IMR-90 (cell line): ENCODE measurements at regions not wholly inside any gene's neighbourhood (a gene's known extent, or its start where the extent isn't known, plus 50 kb on each side); places are given as distances from the start of the nearest gene placed in this dataset.

Experiments
- ATAC-seq: fragments of 200-7000 bp; cut with Tn5 transposase; 2 replicates; pipeline ENCODE4 v1.9.1; 2020; ENCODE audit warnings: low read depth, mild to moderate bottlenecking, moderate library complexity
- BruUV-seq: library from RNA; stranded (reverse); fragments of 400-500 nt; replicated peaks from 2 replicates; lab custom pipeline; 2021; lab: Mats Ljungman, UMichigan
- CTCF ChIA-PET: fragments of 300-600 bp; formaldehyde crosslinking; extraction: SDS; loops from one replicate; lab custom pipeline; 2021; ENCODE audit warnings: antibody characterized with exemption; lab: Yijun Ruan, JAX
- POLR2A ChIA-PET: fragments of 300-600 bp; sonication (Branson Sonifier 250); formaldehyde crosslinking; loops from one replicate; lab custom pipeline; 2022; ENCODE audit warnings: antibody characterized with exemption; ENCODE audit not compliant: unreplicated experiment; lab: Charles Lee
- DNase-seq: peaks from one replicate; pipeline ENCODE4 v3.0.0; 2013
- H2AFZ ChIP-seq: replicated peaks from 2 replicates; pipeline ENCODE3; 2013; ENCODE audit warnings: low read length, mild to moderate bottlenecking; ENCODE audit not compliant: poor library complexity
- H2AK5ac ChIP-seq: 2 replicates; pipeline ENCODE4 v1.6.1; 2013; ENCODE audit warnings: low read depth, low read length, inconsistent platforms
- H2AK9ac ChIP-seq: replicated peaks from 2 replicates; pipeline ENCODE3; 2013; ENCODE audit warnings: mild to moderate bottlenecking, low read depth, low read length, moderate library complexity; ENCODE audit not compliant: poor library complexity
- H2BK120ac ChIP-seq: 2 replicates; pipeline ENCODE4 v1.6.1; 2013; ENCODE audit warnings: low read depth, low read length, inconsistent platforms
- H2BK15ac ChIP-seq: 3 replicates; pipeline ENCODE4 v1.6.1; 2013; ENCODE audit warnings: low read depth, low read length, inconsistent platforms
- H2BK20ac ChIP-seq: 2 replicates; pipeline ENCODE4 v1.6.1; 2013; ENCODE audit warnings: low read depth, mild to moderate bottlenecking, inconsistent platforms, low read length, moderate library complexity
- H2BK5ac ChIP-seq: 2 replicates; pipeline ENCODE4 v1.6.1; 2013; ENCODE audit warnings: mild to moderate bottlenecking, low read depth, low read length, inconsistent platforms; ENCODE audit not compliant: poor library complexity, severe bottlenecking
- H3K14ac ChIP-seq: replicated peaks from 2 replicates; pipeline ENCODE4 v1.6.1; 2013; ENCODE audit warnings: low read depth, low read length, inconsistent platforms
- H3K18ac ChIP-seq: 2 replicates; pipeline ENCODE4 v1.6.1; 2013; ENCODE audit warnings: low read depth, low read length, control low read depth
- H3K23ac ChIP-seq: 2 replicates; pipeline ENCODE4 v1.6.1; 2013; ENCODE audit warnings: low read depth, low read length, inconsistent platforms
- H3K27ac ChIP-seq: 2 replicates; pipeline ENCODE4 v1.5.1; 2013; ENCODE audit warnings: mild to moderate bottlenecking, control low read depth, low read length; ENCODE audit not compliant: insufficient read depth
- H3K27me3 ChIP-seq: 2 replicates; pipeline ENCODE4 v1.6.1; 2013; ENCODE audit warnings: low read length; ENCODE audit not compliant: control insufficient read depth, insufficient read depth
- H3K36me3 ChIP-seq: 2 replicates; pipeline ENCODE4 v1.6.1; 2013; ENCODE audit warnings: low read length, mixed read lengths; ENCODE audit not compliant: control insufficient read depth, insufficient read depth
- H3K4ac ChIP-seq: 2 replicates; pipeline ENCODE4 v1.6.1; 2013; ENCODE audit warnings: low read depth, low read length, inconsistent platforms
- H3K4me1 ChIP-seq: 2 replicates; pipeline ENCODE4 v1.6.1; 2013; ENCODE audit warnings: low read length, mixed read lengths; ENCODE audit not compliant: control insufficient read depth, insufficient read depth
- H3K4me2 ChIP-seq: 2 replicates; pipeline ENCODE4 v1.6.1; 2013; ENCODE audit warnings: low read depth, mild to moderate bottlenecking, control low read depth, low read length, moderate library complexity
- H3K4me3 ChIP-seq: 2 replicates; pipeline ENCODE4 v1.5.1; 2013; ENCODE audit warnings: low read depth, mild to moderate bottlenecking, control low read depth, low read length, moderate library complexity; ENCODE audit not compliant: insufficient read depth
- H3K56ac ChIP-seq: 2 replicates; pipeline ENCODE4 v1.6.1; 2013; ENCODE audit warnings: low read length, inconsistent platforms; ENCODE audit not compliant: insufficient read depth; ENCODE audit errors: extremely low read depth
- H3K79me1 ChIP-seq, 2 experiments: 2 replicates each; pipeline ENCODE4 v1.6.1; 2013; ENCODE audit warnings: low read length in 2 of 2, inconsistent platforms in 1 of 2, low read depth in 1 of 2
- H3K9ac ChIP-seq: 2 replicates; pipeline ENCODE4 v1.6.1; 2013; ENCODE audit warnings: low read depth, low read length, control low read depth
- H3K9me1 ChIP-seq: 2 replicates; pipeline ENCODE4 v1.6.1; 2013; ENCODE audit warnings: low read length, inconsistent platforms; ENCODE audit not compliant: insufficient read depth
- H3K9me3 ChIP-seq: 2 replicates; pipeline ENCODE4 v1.6.1; 2013; ENCODE audit warnings: low read length; ENCODE audit not compliant: control insufficient read depth, insufficient read depth
- H4K20me1 ChIP-seq: 2 replicates; pipeline ENCODE4 v1.6.1; 2013; ENCODE audit warnings: low read length, inconsistent platforms; ENCODE audit not compliant: insufficient read depth
- H4K5ac ChIP-seq: 2 replicates; pipeline ENCODE4 v1.6.1; 2013; ENCODE audit warnings: mild to moderate bottlenecking, low read depth, low read length, control low read depth
- H4K8ac ChIP-seq, 2 experiments: 2 replicates each; pipeline ENCODE4 v1.6.1; 2013; ENCODE audit warnings: low read depth in 2 of 2, low read length in 2 of 2, control low read depth in 1 of 2, inconsistent platforms in 1 of 2
- H4K91ac ChIP-seq: 2 replicates; pipeline ENCODE4 v1.6.1; 2013; ENCODE audit warnings: low read depth, low read length, inconsistent platforms; ENCODE audit not compliant: insufficient read depth
- BHLHE40 ChIP-seq: fragments of 150-350 bp; IDR thresholded peaks from 2 replicates; pipeline ENCODE4 v1.6.1; 2016; ENCODE audit warnings: mild to moderate bottlenecking, low read depth, low read length
- CEBPB ChIP-seq: IDR thresholded peaks from 2 replicates; pipeline ENCODE4 v1.6.1; 2012; ENCODE audit warnings: low read depth, low read length, improper control_type of control experiment
- CHD1 ChIP-seq: IDR thresholded peaks from 2 replicates; pipeline ENCODE4 v1.6.1; 2012; ENCODE audit warnings: low read depth, low read length, improper control_type of control experiment
- ELK1 ChIP-seq: fragments of 150-350 bp; IDR thresholded peaks from 2 replicates; pipeline ENCODE4 v1.6.1; 2016; ENCODE audit warnings: low read depth, mild to moderate bottlenecking, low read length, moderate library complexity, borderline replicate concordance
- FOS ChIP-seq: fragments of 150-350 bp; IDR thresholded peaks from 2 replicates; pipeline ENCODE4 v1.6.1; 2016; ENCODE audit warnings: low read depth, low read length
- MAFK ChIP-seq: IDR thresholded peaks from 2 replicates; pipeline ENCODE4 v1.6.1; 2012; ENCODE audit warnings: low read depth, low read length, improper control_type of control experiment
- MAZ ChIP-seq: IDR thresholded peaks from 2 replicates; pipeline ENCODE4 v1.6.1; 2012; ENCODE audit warnings: low read depth, mild to moderate bottlenecking, low read length, improper control_type of control experiment, moderate library complexity, borderline replicate concordance
- MXI1 ChIP-seq: IDR thresholded peaks from 2 replicates; pipeline ENCODE4 v1.6.1; 2012; ENCODE audit warnings: low read depth, mild to moderate bottlenecking, low read length, moderate library complexity, borderline replicate concordance
- NFE2L2 ChIP-seq: fragments of 150-350 bp; IDR thresholded peaks from 2 replicates; pipeline ENCODE4 v1.6.1; 2016; ENCODE audit warnings: low read depth, mild to moderate bottlenecking, low read length
- POLR2A ChIP-seq: IDR thresholded peaks from 2 replicates; pipeline ENCODE4 v1.6.1; 2012; ENCODE audit warnings: mild to moderate bottlenecking, low read depth, low read length
- RAD21 ChIP-seq: IDR thresholded peaks from 2 replicates; pipeline ENCODE4 v1.6.1; 2012; ENCODE audit warnings: low read length, improper control_type of control experiment
- RCOR1 ChIP-seq: IDR thresholded peaks from 2 replicates; pipeline ENCODE4 v1.6.1; 2012; ENCODE audit warnings: mild to moderate bottlenecking, low read length, improper control_type of control experiment; ENCODE audit not compliant: insufficient replicate concordance
- RFX5 ChIP-seq: IDR thresholded peaks from 2 replicates; pipeline ENCODE4 v1.8.0; 2012; ENCODE audit warnings: low read depth, mild to moderate bottlenecking, low read length, moderate library complexity
- SMC3 ChIP-seq: fragments of 150-350 bp; IDR thresholded peaks from 2 replicates; pipeline ENCODE4 v1.6.1; 2016; ENCODE audit warnings: low read depth, mild to moderate bottlenecking, antibody characterized with exemption, low read length, moderate library complexity
- USF2 ChIP-seq: fragments of 150-350 bp; IDR thresholded peaks from 2 replicates; pipeline ENCODE4 v1.6.1; 2017; ENCODE audit warnings: mild to moderate bottlenecking, antibody characterized with exemption, low read length, low read depth
- WGBS, 2 experiments: methylation state at CpG; one replicate each; pipeline versions ENCODE4 v1.1.5 to v1.1.7; 2013; ENCODE audit warnings: missing lambda C conversion rate in 2 of 2; ENCODE audit not compliant: insufficient read length in 1 of 2; ENCODE audit errors: extremely low coverage in 2 of 2; 5-methylcytosine and 5-hydroxymethylcytosine counted together
- dilution Hi-C: fragments of 300-500 bp; cut with HindIII; formaldehyde crosslinking; loops from one replicate; pipeline ENCODE4 v1.14.3; 2018; ENCODE audit warnings: low sequenced_read_pairs; ENCODE audit not compliant: unreplicated experiment
- in situ Hi-C: fragments of 300-500 bp; cut with MboI; formaldehyde crosslinking; loops from 3 replicates; pipeline ENCODE4 v1.14.3; 2019; ENCODE audit warnings: low sequenced_read_pairs, inconsistent platforms, mixed read lengths
- intact Hi-C: fragments of 100-400 bp; cut with micrococcal nuclease; formaldehyde crosslinking; loops from 2 replicates; pipeline ENCODE4 v1.10.0; 2022
- TF ChIP-seq, protein P1 (sequence below): conservative IDR thresholded peaks from 2 replicates; pipeline ENCODE4 v1.5.1; 2012; ENCODE audit warnings: mild to moderate bottlenecking, low read depth, low read length, improper control_type of control experiment

DNA sequence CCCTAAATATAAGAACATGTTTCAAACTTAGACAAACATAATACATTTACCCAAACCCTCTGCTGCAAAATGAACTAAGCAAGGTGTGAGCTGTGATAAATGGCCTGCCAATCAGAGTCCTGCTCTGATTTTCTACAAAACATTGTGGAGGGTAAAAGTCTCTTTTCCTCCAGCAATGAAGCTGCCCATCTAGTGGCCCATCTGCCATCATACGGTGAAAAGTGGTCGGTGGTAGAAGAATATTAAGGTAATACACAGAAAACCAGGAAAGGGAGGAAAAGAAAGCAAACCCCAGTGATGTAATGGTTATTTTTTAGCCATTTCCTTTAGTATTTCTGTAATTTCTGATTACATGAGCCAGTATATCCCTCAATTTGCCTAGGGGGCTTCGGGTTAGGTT is 838.1 kb downstream of the TBL1XR1 start:
- dilution Hi-C loops (no loop called here), in situ Hi-C loops (no loop called here), intact Hi-C loops (no loop called here)
- no peak overlapping the region for H2BK120ac ChIP-seq
- no peak overlapping the region for H2AFZ ChIP-seq
- ATAC-seq (no peak), DNase-seq (no peak)
- H3K18ac ChIP-seq: no peak overlapping the region
- no peak overlapping the region for H2BK15ac ChIP-seq
- no peak overlapping the region for H3K4ac ChIP-seq
- no peak overlapping the region for H4K8ac ChIP-seq
- ChIA-PET CTCF (interaction anchor here (1.7 kb wide), 1 partner anchor 10 kb away, joined by 3 read pairs; no protein-coding TSS in a partner anchor), POLR2A (no interaction called here)
- H3K79me1 ChIP-seq: no peaks in the 10 kb centered on the region
- H3K9me3 ChIP-seq: no peaks in the 10 kb centered on the region
- no peak overlapping the region for H3K9ac ChIP-seq
- no peak overlapping the region for H2AK9ac ChIP-seq
- TF ChIP-seq MAFK (no peak), RCOR1 (no peak), RFX5 (no peak), NFE2L2 (no peak), FOS (no peak), USF2 (no peak), RAD21 (no peak), CHD1 (no peak), MAZ (no peak), SMC3 (no peak), ELK1 (no peak), MXI1 (no peak), POLR2A (no peak), BHLHE40 (no peak), CEBPB (no peak)
- TF ChIP-seq, protein P1, sequence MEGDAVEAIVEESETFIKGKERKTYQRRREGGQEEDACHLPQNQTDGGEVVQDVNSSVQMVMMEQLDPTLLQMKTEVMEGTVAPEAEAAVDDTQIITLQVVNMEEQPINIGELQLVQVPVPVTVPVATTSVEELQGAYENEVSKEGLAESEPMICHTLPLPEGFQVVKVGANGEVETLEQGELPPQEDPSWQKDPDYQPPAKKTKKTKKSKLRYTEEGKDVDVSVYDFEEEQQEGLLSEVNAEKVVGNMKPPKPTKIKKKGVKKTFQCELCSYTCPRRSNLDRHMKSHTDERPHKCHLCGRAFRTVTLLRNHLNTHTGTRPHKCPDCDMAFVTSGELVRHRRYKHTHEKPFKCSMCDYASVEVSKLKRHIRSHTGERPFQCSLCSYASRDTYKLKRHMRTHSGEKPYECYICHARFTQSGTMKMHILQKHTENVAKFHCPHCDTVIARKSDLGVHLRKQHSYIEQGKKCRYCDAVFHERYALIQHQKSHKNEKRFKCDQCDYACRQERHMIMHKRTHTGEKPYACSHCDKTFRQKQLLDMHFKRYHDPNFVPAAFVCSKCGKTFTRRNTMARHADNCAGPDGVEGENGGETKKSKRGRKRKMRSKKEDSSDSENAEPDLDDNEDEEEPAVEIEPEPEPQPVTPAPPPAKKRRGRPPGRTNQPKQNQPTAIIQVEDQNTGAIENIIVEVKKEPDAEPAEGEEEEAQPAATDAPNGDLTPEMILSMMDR: no peak
- no peaks in the 10 kb centered on the region for H3K9me1 ChIP-seq
- no peaks in the 10 kb centered on the region for H4K20me1 ChIP-seq
- no peak overlapping the region for H2AK5ac ChIP-seq
- H3K27ac ChIP-seq: no peak overlapping the region
- H3K4me3 ChIP-seq: no peak overlapping the region
- no peak overlapping the region for H3K14ac ChIP-seq
- no peak overlapping the region for H3K56ac ChIP-seq
- no CpG with 5 or more reads among the region's 3 CpGs for WGBS, 2 experiments
- H3K27me3 ChIP-seq: no peaks in the 10 kb centered on the region
- H3K36me3 ChIP-seq: no peaks in the 10 kb centered on the region
- no peak overlapping the region for H2BK5ac ChIP-seq
- H3K4me1 ChIP-seq: no peaks in the 10 kb centered on the region
- H4K5ac ChIP-seq: no peak overlapping the region
- BruUV-seq: no TSS peak
- H3K23ac ChIP-seq: no peak overlapping the region
- no peak overlapping the region for H2BK20ac ChIP-seq
- H3K4me2 ChIP-seq: no peak overlapping the region
- no peak overlapping the region for H4K91ac ChIP-seq
